ENCODE measurements at regions not wholly inside any gene's neighbourhood (a gene's known extent, or its start where the extent isn't known, plus 50 kb on each side); places are given as distances from the start of the nearest gene placed in this dataset.

- H3K27me3 ChIP-seq (ENCODE audit: control insufficient read depth, insufficient read depth, low read length) = peaks cover 8% of the 10 kb centered on the region
- DNase-seq (ENCODE audit: low read depth in 4 of 6, low spot score in 6 of 6) = no peak
- peaks cover 27% of the 10 kb centered on the region for H3K4me1 ChIP-seq (ENCODE audit: control insufficient read depth, insufficient read depth, low read length)
Observed at GRCh38 chr11:115712296-115712695, 208.1 kb upstream of the CADM1 start.

GRCh38 chr11:115710980-115711379 lies 206.8 kb upstream of the CADM1 start:
- DNase-seq (ENCODE audit: low read depth in 4 of 6, low spot score in 6 of 6) = peak in 2 of 6 donors; percentile 65 to 71
- Histone ChIP-seq H3K36me3 (ENCODE audit: control insufficient read depth, insufficient read depth, low read length) (no peaks in the 10 kb centered on the region), H3K4me3 (ENCODE audit: low read depth, low read length) (no peak overlapping the region), H3K27me3 (ENCODE audit: control insufficient read depth, insufficient read depth, low read length) (peaks cover 8% of the 10 kb centered on the region), H3K4me1 (ENCODE audit: control insufficient read depth, insufficient read depth, low read length) (peaks cover 14% of the 10 kb centered on the region), H3K27ac (ENCODE audit: low read depth, low read length) (no peak overlapping the region), H3K9me3 (ENCODE audit: control insufficient read depth, insufficient read depth, low read length) (no peaks in the 10 kb centered on the region)
- WGBS (ENCODE audit: insufficient coverage) = 32% methylated on average over 16 of the region's 20 CpGs

More at GRCh38 chr11:115712296-115712695, 208.1 kb upstream of the CADM1 start:
- Histone ChIP-seq H3K27ac (ENCODE audit: low read depth, low read length) (no peak overlapping the region), H3K4me3 (ENCODE audit: low read depth, low read length) (no peak overlapping the region), H3K36me3 (ENCODE audit: control insufficient read depth, insufficient read depth, low read length) (no peaks in the 10 kb centered on the region), H3K9me3 (ENCODE audit: control insufficient read depth, insufficient read depth, low read length) (no peaks in the 10 kb centered on the region)

- H3K4me3 ChIP-seq (ENCODE audit: low read depth, low read length) = no peak overlapping the region
- H3K9me3 ChIP-seq (ENCODE audit: control insufficient read depth, insufficient read depth, low read length) = no peaks in the 10 kb centered on the region
- DNase-seq (ENCODE audit: low read depth in 4 of 6, low spot score in 6 of 6) = no peak
- no peak overlapping the region for H3K27ac ChIP-seq (ENCODE audit: low read depth, low read length)
- no peaks in the 10 kb centered on the region for H3K36me3 ChIP-seq (ENCODE audit: control insufficient read depth, insufficient read depth, low read length)
- peaks cover 10% of the 10 kb centered on the region for H3K4me1 ChIP-seq (ENCODE audit: control insufficient read depth, insufficient read depth, low read length)
- 84% methylated on average over 2 of the region's 5 CpGs for WGBS (ENCODE audit: insufficient coverage)
- H3K27me3 ChIP-seq (ENCODE audit: control insufficient read depth, insufficient read depth, low read length) = peaks cover 8% of the 10 kb centered on the region
Observed at GRCh38 chr11:115710426-115710825, 206.2 kb upstream of the CADM1 start.

- Histone ChIP-seq H3K36me3 (ENCODE audit: control insufficient read depth, insufficient read depth, low read length) (no peaks in the 10 kb centered on the region), H3K4me1 (ENCODE audit: control insufficient read depth, insufficient read depth, low read length) (peaks cover 10% of the 10 kb centered on the region), H3K4me3 (ENCODE audit: low read depth, low read length) (no peak overlapping the region), H3K27ac (ENCODE audit: low read depth, low read length) (no peak overlapping the region), H3K27me3 (ENCODE audit: control insufficient read depth, insufficient read depth, low read length) (peaks cover 3% of the 10 kb centered on the region), H3K9me3 (ENCODE audit: control insufficient read depth, insufficient read depth, low read length) (no peaks in the 10 kb centered on the region)
- DNase-seq (ENCODE audit: low read depth in 4 of 6, low spot score in 6 of 6) = no peak
- 76% methylated on average over 4 of the region's 8 CpGs for WGBS (ENCODE audit: insufficient coverage)
Observed at GRCh38 chr11:115709297-115709696, 205.1 kb upstream of the CADM1 start.

GRCh38 chr11:115707180-115707905 lies 203.1 kb upstream of the CADM1 start:
- Histone ChIP-seq H3K36me3 (ENCODE audit: control insufficient read depth, insufficient read depth, low read length) (no peaks in the 10 kb centered on the region), H3K4me1 (ENCODE audit: control insufficient read depth, insufficient read depth, low read length) (peaks cover 10% of the 10 kb centered on the region), H3K27me3 (ENCODE audit: control insufficient read depth, insufficient read depth, low read length) (peaks cover 3% of the 10 kb centered on the region), H3K9me3 (ENCODE audit: control insufficient read depth, insufficient read depth, low read length) (no peaks in the 10 kb centered on the region), H3K4me3 (ENCODE audit: low read depth, low read length) (no peak overlapping the region), H3K27ac (ENCODE audit: low read depth, low read length) (no peak overlapping the region)
- no peak for DNase-seq (ENCODE audit: low read depth in 4 of 6, low spot score in 6 of 6)
- WGBS (ENCODE audit: insufficient coverage) = no CpG with 5 or more reads among the region's 4 CpGs

- Histone ChIP-seq H3K4me3 (ENCODE audit: low read depth, low read length) (no peak overlapping the region), H3K27ac (ENCODE audit: low read depth, low read length) (no peak overlapping the region), H3K4me1 (ENCODE audit: control insufficient read depth, insufficient read depth, low read length) (peaks cover 10% of the 10 kb centered on the region), H3K9me3 (ENCODE audit: control insufficient read depth, insufficient read depth, low read length) (no peaks in the 10 kb centered on the region), H3K27me3 (ENCODE audit: control insufficient read depth, insufficient read depth, low read length) (peaks cover 5% of the 10 kb centered on the region), H3K36me3 (ENCODE audit: control insufficient read depth, insufficient read depth, low read length) (no peaks in the 10 kb centered on the region)
- 100% methylated on average over 1 of the region's 1 CpG for WGBS (ENCODE audit: insufficient coverage)
- no peak for DNase-seq (ENCODE audit: low read depth in 4 of 6, low spot score in 6 of 6)
Observed at GRCh38 chr11:115706626-115707135, 202.5 kb upstream of the CADM1 start.

GRCh38 chr11:115705200-115705599 lies 201.0 kb upstream of the CADM1 start:
- Histone ChIP-seq H3K27me3 (ENCODE audit: control insufficient read depth, insufficient read depth, low read length) (peaks cover 2% of the 10 kb centered on the region), H3K9me3 (ENCODE audit: control insufficient read depth, insufficient read depth, low read length) (no peaks in the 10 kb centered on the region), H3K27ac (ENCODE audit: low read depth, low read length) (no peak overlapping the region), H3K4me1 (ENCODE audit: control insufficient read depth, insufficient read depth, low read length) (peaks cover 14% of the 10 kb centered on the region), H3K4me3 (ENCODE audit: low read depth, low read length) (no peak overlapping the region), H3K36me3 (ENCODE audit: control insufficient read depth, insufficient read depth, low read length) (no peaks in the 10 kb centered on the region)
- no peak for DNase-seq (ENCODE audit: low read depth in 4 of 6, low spot score in 6 of 6)
- WGBS (ENCODE audit: insufficient coverage) = 90% methylated on average over 1 of the region's 2 CpGs

- Histone ChIP-seq H3K9me3 (ENCODE audit: control insufficient read depth, insufficient read depth, low read length) (no peaks in the 10 kb centered on the region), H3K36me3 (ENCODE audit: control insufficient read depth, insufficient read depth, low read length) (no peaks in the 10 kb centered on the region), H3K4me1 (ENCODE audit: control insufficient read depth, insufficient read depth, low read length) (peaks cover 34% of the 10 kb centered on the region), H3K27me3 (ENCODE audit: control insufficient read depth, insufficient read depth, low read length) (peaks cover 2% of the 10 kb centered on the region), H3K4me3 (ENCODE audit: low read depth, low read length) (no peak overlapping the region), H3K27ac (ENCODE audit: low read depth, low read length) (no peak overlapping the region)
- no peak for DNase-seq (ENCODE audit: low read depth in 4 of 6, low spot score in 6 of 6)
- 59% methylated on average over 11 of the region's 12 CpGs for WGBS (ENCODE audit: insufficient coverage)
Observed at GRCh38 chr11:115700981-115701875, 197.0 kb upstream of the CADM1 start.

GRCh38 chr11:115700496-115700895 lies 196.3 kb upstream of the CADM1 start:
- no CpG with 5 or more reads among the region's 4 CpGs for WGBS (ENCODE audit: insufficient coverage)

More at GRCh38 chr11:115700496-115700895, 196.3 kb upstream of the CADM1 start:
- no peak overlapping the region for H3K4me3 ChIP-seq (ENCODE audit: low read depth, low read length)
- H3K27me3 ChIP-seq (ENCODE audit: control insufficient read depth, insufficient read depth, low read length) = peaks cover 2% of the 10 kb centered on the region
- no peak for DNase-seq (ENCODE audit: low read depth in 4 of 6, low spot score in 6 of 6)
- H3K36me3 ChIP-seq (ENCODE audit: control insufficient read depth, insufficient read depth, low read length) = no peaks in the 10 kb centered on the region
- peaks cover 42% of the 10 kb centered on the region for H3K4me1 ChIP-seq (ENCODE audit: control insufficient read depth, insufficient read depth, low read length)
- peak overlapping the region; percentile 83 for H3K27ac ChIP-seq (ENCODE audit: low read depth, low read length)
- H3K9me3 ChIP-seq (ENCODE audit: control insufficient read depth, insufficient read depth, low read length) = no peaks in the 10 kb centered on the region
